Sigmoid colon (tissue), 6 donors: ENCODE measurements at regions not wholly inside any gene's neighbourhood (a gene's known extent, or its start where the extent isn't known, plus 50 kb on each side); places are given as distances from the start of the nearest gene placed in this dataset.

Experiments
- DNase-seq: peaks from one replicate; pipeline ENCODE4 v3.0.0-alpha.2; 2019
- H3K27ac ChIP-seq, 4 donors: fragments of 200-600 bp; sonication (generic); one replicate each; pipeline ENCODE4 v1.5.1; 2016 to 2019; ENCODE audit warnings: mild to moderate bottlenecking in 1 of 4
- H3K27me3 ChIP-seq, 3 donors: fragments of 200-600 bp; sonication (generic); one replicate each; pipeline ENCODE4 v1.5.1; 2019; ENCODE audit warnings: mild to moderate bottlenecking in 1 of 3
- H3K36me3 ChIP-seq, 4 donors: fragments of 200-600 bp; sonication (generic); one replicate each; pipeline ENCODE4 v1.5.1; 2016 to 2019
- H3K4me1 ChIP-seq, 4 donors: fragments of 200-600 bp; sonication (generic); one replicate each; pipeline ENCODE4 v1.5.1; 2017 to 2019
- H3K4me3 ChIP-seq, 4 donors: fragments of 200-600 bp; sonication (generic); one replicate each; pipeline ENCODE4 v1.5.1; 2017 to 2019; ENCODE audit warnings: mild to moderate bottlenecking in 2 of 4, moderate library complexity in 1 of 4
- H3K9me3 ChIP-seq, 4 donors: fragments of 200-600 bp in 3 of 4; sonication (generic) in 3 of 4; one replicate each; pipeline versions ENCODE4 v1.5.1 to v1.6.1; 2013 to 2019
- CTCF ChIP-seq, 4 experiments: fragments of 450-650 bp in 3 of 4; fragments of 200-600 bp in 1 of 4; IDR thresholded peaks; one replicate each; pipeline ENCODE4 v1.5.1; 2016 to 2019; ENCODE audit warnings: antibody characterized with exemption in 4 of 4, mild to moderate bottlenecking in 3 of 4, moderate library complexity in 2 of 4
- EP300 ChIP-seq, 4 donors: sonication (generic); formaldehyde crosslinking; IDR thresholded peaks; one replicate each; pipeline ENCODE4 v1.6.1; 2017; ENCODE audit warnings: antibody characterized with exemption in 4 of 4
- POLR2A ChIP-seq, 2 donors: fragments of 450-650 bp; IDR thresholded peaks; one replicate each; pipeline ENCODE4 v1.6.1; 2016; ENCODE audit warnings: antibody characterized with exemption in 2 of 2, mild to moderate bottlenecking in 2 of 2, moderate library complexity in 2 of 2
- POLR2AphosphoS5 ChIP-seq, 4 donors: sonication (generic); formaldehyde crosslinking; IDR thresholded peaks; one replicate each; pipeline ENCODE4 v1.6.1; 2017; ENCODE audit warnings: antibody characterized with exemption in 4 of 4
- whole genome bisulfite sequencing, 2 donors: extraction: QIAGEN DNeasy Blood & Tissue Kit; methylation state at CpG; one replicate each; pipeline ENCODE4 v1.1.7; 2013; 5-methylcytosine and 5-hydroxymethylcytosine counted together
- intact Hi-C: fragments of 100-400 bp; cut with DNase I; formaldehyde crosslinking; loops from one replicate; pipeline ENCODE4 v1.15.1; 2023
- donor health status: healthy with polysubstance abuse.
- donor health status: healthy.

GRCh38 chr4:63458010-63458409, 951.2 kb downstream of the TECRL start:
- Histone ChIP-seq H3K27me3 (no peaks in the 10 kb centered on the region), H3K27ac (no peak overlapping the region), H3K4me3 (no peak overlapping the region), H3K9me3 (no peaks in the 10 kb centered on the region), H3K4me1 (no peaks in the 10 kb centered on the region), H3K36me3 (no peaks in the 10 kb centered on the region)
- TF ChIP-seq CTCF (IDR thresholded peaks at IDR 0.05): no peak
- no peak for TF ChIP-seq POLR2A (IDR thresholded peaks at IDR 0.05)
- TF ChIP-seq EP300 (IDR thresholded peaks at IDR 0.05): no peak
- TF ChIP-seq POLR2AphosphoS5 (IDR thresholded peaks at IDR 0.05): no peak
- no peak for DNase-seq
- intact Hi-C loops: no loop called here
- 69 to 76% methylated on average over 1 of the region's 1 CpG for WGBS, 2 donors

GRCh38 chr4:63440236-63440635, 969.0 kb downstream of the TECRL start:
- Histone ChIP-seq H3K9me3 (no peaks in the 10 kb centered on the region), H3K36me3 (no peaks in the 10 kb centered on the region), H3K27me3 (no peaks in the 10 kb centered on the region), H3K4me3 (no peak overlapping the region), H3K27ac (no peak overlapping the region), H3K4me1 (no peaks in the 10 kb centered on the region)
- intact Hi-C loops: no loop called here
- no peak for DNase-seq
- TF ChIP-seq POLR2A (IDR thresholded peaks at IDR 0.05) (no peak), CTCF (IDR thresholded peaks at IDR 0.05) (no peak), EP300 (IDR thresholded peaks at IDR 0.05) (no peak), POLR2AphosphoS5 (IDR thresholded peaks at IDR 0.05) (no peak)

GRCh38 chr4:63430105-63430504, 979.1 kb downstream of the TECRL start:
- H3K9me3 ChIP-seq: no peaks in the 10 kb centered on the region
- H3K27ac ChIP-seq: no peak overlapping the region
- TF ChIP-seq POLR2A (IDR thresholded peaks at IDR 0.05) (no peak), POLR2AphosphoS5 (IDR thresholded peaks at IDR 0.05) (no peak), CTCF (IDR thresholded peaks at IDR 0.05) (no peak), EP300 (IDR thresholded peaks at IDR 0.05) (no peak)
- no peak for DNase-seq
- no peaks in the 10 kb centered on the region for H3K4me1 ChIP-seq
- no peak overlapping the region for H3K4me3 ChIP-seq
- 79 to 84% methylated on average over 1 of the region's 1 CpG for WGBS, 2 donors
- intact Hi-C loops: no loop called here
- H3K27me3 ChIP-seq: no peaks in the 10 kb centered on the region
- H3K36me3 ChIP-seq: no peaks in the 10 kb centered on the region

- TF ChIP-seq POLR2A (IDR thresholded peaks at IDR 0.05): no peak
- TF ChIP-seq POLR2AphosphoS5 (IDR thresholded peaks at IDR 0.05): no peak
- TF ChIP-seq CTCF (IDR thresholded peaks at IDR 0.05): no peak
- TF ChIP-seq EP300 (IDR thresholded peaks at IDR 0.05): no peak
- no peak for DNase-seq
- no peaks in the 10 kb centered on the region for H3K36me3 ChIP-seq
- WGBS, 2 donors: 73 to 84% methylated on average over 4 of the region's 4 CpGs
- no peaks in the 10 kb centered on the region for H3K27me3 ChIP-seq
- H3K9me3 ChIP-seq: peaks cover 0 to 4% (median 1%) of the 10 kb centered on the region in 4 donors
- intact Hi-C loops: no loop called here
- H3K4me1 ChIP-seq: no peaks in the 10 kb centered on the region
- H3K4me3 ChIP-seq: no peak overlapping the region
- no peak overlapping the region for H3K27ac ChIP-seq
These were observed 1013.0 kb downstream of the TECRL start for GRCh38 chr4:63396269-63396668.

- no peaks in the 10 kb centered on the region for H3K4me1 ChIP-seq
- no peak for DNase-seq
- H3K9me3 ChIP-seq: peaks cover 0 to 4% (median 1%) of the 10 kb centered on the region in 4 donors
- H3K27ac ChIP-seq: no peak overlapping the region
- TF ChIP-seq CTCF (IDR thresholded peaks at IDR 0.05): no peak
- TF ChIP-seq POLR2A (IDR thresholded peaks at IDR 0.05): no peak
- no peak for TF ChIP-seq EP300 (IDR thresholded peaks at IDR 0.05)
- TF ChIP-seq POLR2AphosphoS5 (IDR thresholded peaks at IDR 0.05): no peak
- H3K36me3 ChIP-seq: no peaks in the 10 kb centered on the region
- H3K27me3 ChIP-seq: no peaks in the 10 kb centered on the region
- intact Hi-C loops: no loop called here
- H3K4me3 ChIP-seq: no peak overlapping the region
These were observed 1015.7 kb downstream of the TECRL start for GRCh38 chr4:63393544-63393943.
